ENCODE measurements at regions not wholly inside any gene's neighbourhood (a gene's known extent, or its start where the extent isn't known, plus 50 kb on each side); places are given as distances from the start of the nearest gene placed in this dataset.

DNA sequence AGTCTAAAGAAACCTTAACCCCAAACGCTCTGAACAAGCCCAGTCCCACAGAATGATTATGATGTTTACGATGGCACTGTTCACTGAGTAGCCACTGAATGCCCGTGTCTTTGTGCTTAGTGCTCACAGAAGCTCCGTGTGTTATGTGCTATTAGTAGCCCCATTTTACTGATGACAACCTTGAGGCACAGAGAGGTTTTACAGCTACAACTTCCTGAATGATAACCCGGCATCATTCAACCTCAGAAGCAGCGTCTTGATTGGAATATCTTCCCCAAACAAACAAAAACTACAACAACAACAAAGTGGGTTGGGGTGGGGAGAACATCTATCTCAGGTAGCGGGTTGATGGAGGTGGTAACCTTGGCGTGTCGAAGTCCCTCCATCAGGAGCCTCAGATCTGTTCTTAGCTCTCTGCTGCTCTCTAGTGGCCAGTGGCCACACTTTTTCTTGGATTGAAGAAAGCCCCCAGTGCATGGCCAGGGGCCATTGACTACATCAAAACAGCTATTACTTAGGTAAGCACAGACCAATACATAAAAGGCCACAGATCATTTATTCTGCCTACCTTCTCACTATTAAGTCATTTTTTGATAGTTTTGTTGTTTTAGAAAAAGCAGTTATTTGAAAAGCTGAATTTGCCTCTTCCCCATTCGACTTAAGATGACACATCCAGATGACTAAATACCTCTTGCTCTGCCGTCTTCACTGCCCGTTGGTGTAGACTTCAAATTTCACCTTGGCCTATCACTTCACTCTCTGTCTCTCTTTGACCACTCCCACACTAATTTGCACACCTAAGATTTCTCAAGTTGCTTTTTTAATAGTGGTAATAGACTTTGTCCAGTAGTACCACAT lies 376.9 kb downstream of the GALC start:
- TF ChIP-seq POLR2A (IDR thresholded peaks at IDR 0.05; ENCODE audit: low read depth): no peak
- TF ChIP-seq CTCF (IDR thresholded peaks at IDR 0.05): peak; percentile 59 to 80 (median 60)
- no peak for TF ChIP-seq EP300 (IDR thresholded peaks at IDR 0.05)
- no peak for TF ChIP-seq POLR2AphosphoS5 (IDR thresholded peaks at IDR 0.05)
